Gastroesophageal sphincter (tissue), 4 donors: ENCODE measurements at regions not wholly inside any gene's neighbourhood (a gene's known extent, or its start where the extent isn't known, plus 50 kb on each side); places are given as distances from the start of the nearest gene placed in this dataset.

ENCODE experiments used
- ATAC-seq: fragments of 150-250 bp; one replicate; pipeline ENCODE4 v1.9.1; 2016; ENCODE audit warnings: mild to moderate bottlenecking, moderate library complexity
- H3K27ac ChIP-seq, 4 donors: fragments of 200-600 bp; sonication (generic) in 3 of 4; 1 replicate in 3 of 4; 2 replicates in 1 of 4; pipeline ENCODE4 v1.5.1; 2016 to 2019
- H3K27me3 ChIP-seq: fragments of 200-600 bp; sonication (generic); one replicate; pipeline ENCODE4 v1.5.1; 2019
- H3K36me3 ChIP-seq, 2 donors: fragments of 200-600 bp; sonication (generic); one replicate each; pipeline ENCODE4 v1.5.1; 2019; ENCODE audit warnings: control low read depth in 1 of 2
- H3K4me1 ChIP-seq, 3 donors: fragments of 200-600 bp; sonication (generic); 1 replicate in 2 of 3; 2 replicates in 1 of 3; pipeline ENCODE4 v1.5.1; 2016 to 2019; ENCODE audit warnings: control low read depth in 2 of 3
- H3K4me3 ChIP-seq, 2 donors: fragments of 200-600 bp; sonication (generic); one replicate each; pipeline ENCODE4 v1.5.1; 2019; ENCODE audit warnings: mild to moderate bottlenecking in 1 of 2, moderate library complexity in 1 of 2
- H3K9me3 ChIP-seq, 3 donors: fragments of 200-600 bp; sonication (generic); one replicate each; pipeline ENCODE4 v1.5.1; 2017 to 2019; ENCODE audit warnings: control low read depth in 2 of 3
- CTCF ChIP-seq, 4 experiments: fragments of 200-600 bp in 2 of 4; fragments of 450-650 bp in 2 of 4; sonication (generic) in 1 of 4; IDR thresholded peaks; one replicate each; pipeline ENCODE4 v1.5.1; 2017 to 2019; ENCODE audit warnings: antibody characterized with exemption in 4 of 4, mild to moderate bottlenecking in 2 of 4, moderate library complexity in 2 of 4
- EP300 ChIP-seq: sonication (generic); formaldehyde crosslinking; IDR thresholded peaks from one replicate; pipeline ENCODE4 v1.6.1; 2017; ENCODE audit warnings: antibody characterized with exemption, mild to moderate bottlenecking
- POLR2A ChIP-seq, 2 donors: fragments of 450-650 bp; IDR thresholded peaks; one replicate each; pipeline ENCODE4 v1.6.1; 2017; ENCODE audit warnings: antibody characterized with exemption in 2 of 2, mild to moderate bottlenecking in 2 of 2, moderate library complexity in 1 of 2
- POLR2AphosphoS5 ChIP-seq: sonication (generic); formaldehyde crosslinking; IDR thresholded peaks from one replicate; pipeline ENCODE4 v1.6.1; 2017; ENCODE audit warnings: antibody characterized with exemption
- WGBS, 2 donors: methylation state at CpG; one replicate each; pipeline ENCODE4 v1.1.5; 2018; ENCODE audit warnings: low coverage in 1 of 2; 5-methylcytosine and 5-hydroxymethylcytosine counted together

- H3K36me3 ChIP-seq: no peaks in the 10 kb centered on the region
- H3K27me3 ChIP-seq: no peaks in the 10 kb centered on the region
- H3K9me3 ChIP-seq: peaks cover 0 to 12% (median 0%) of the 10 kb centered on the region in 3 donors
- WGBS, 2 donors: 63 to 88% methylated on average over 4 of the region's 4 CpGs
- ATAC-seq: no peak
- H3K27ac ChIP-seq: no peak overlapping the region
- no peaks in the 10 kb centered on the region for H3K4me1 ChIP-seq
- no peak for TF ChIP-seq EP300
- TF ChIP-seq POLR2AphosphoS5: no peak
- TF ChIP-seq POLR2A (IDR thresholded peaks at IDR 0.05): no peak
- no peak for TF ChIP-seq CTCF (IDR thresholded peaks at IDR 0.05)
- H3K4me3 ChIP-seq: no peak overlapping the region
These were observed 182.6 kb upstream of the LYZL1 start for GRCh38 chr10:29106287-29106686.

- Histone ChIP-seq H3K27ac (no peak overlapping the region), H3K36me3 (no peaks in the 10 kb centered on the region), H3K4me1 (no peaks in the 10 kb centered on the region), H3K9me3 (peaks cover 0 to 8% (median 0%) of the 10 kb centered on the region in 3 donors), H3K27me3 (no peaks in the 10 kb centered on the region), H3K4me3 (no peak overlapping the region)
- no peak for TF ChIP-seq POLR2AphosphoS5
- no peak for TF ChIP-seq EP300
- TF ChIP-seq POLR2A (IDR thresholded peaks at IDR 0.05): no peak
- no peak for TF ChIP-seq CTCF (IDR thresholded peaks at IDR 0.05)
- WGBS, 2 donors: 100% methylated on average over 1 of the region's 2 CpGs
- ATAC-seq: no peak
These were observed 180.9 kb upstream of the LYZL1 start for GRCh38 chr10:29107866-29108498.

- Histone ChIP-seq H3K9me3 (no peaks in the 10 kb centered on the region), H3K36me3 (no peaks in the 10 kb centered on the region), H3K4me3 (no peak overlapping the region), H3K27me3 (peaks cover 8% of the 10 kb centered on the region), H3K27ac (no peak overlapping the region), H3K4me1 (no peaks in the 10 kb centered on the region)
- 75 to 76% methylated on average over 5 to 7 of the region's 9 CpGs for WGBS, 2 donors
- ATAC-seq: no peak
- TF ChIP-seq POLR2AphosphoS5: no peak
- TF ChIP-seq POLR2A (IDR thresholded peaks at IDR 0.05): no peak
- TF ChIP-seq EP300: no peak
- no peak for TF ChIP-seq CTCF (IDR thresholded peaks at IDR 0.05)
These were observed 178.9 kb upstream of the LYZL1 start for GRCh38 chr10:29109707-29110571.

- no peaks in the 10 kb centered on the region for H3K4me1 ChIP-seq
- no peak for ATAC-seq
- H3K36me3 ChIP-seq: no peaks in the 10 kb centered on the region
- H3K4me3 ChIP-seq: no peak overlapping the region
- H3K27ac ChIP-seq: no peak overlapping the region
- peaks cover 0 to 24% (median 0%) of the 10 kb centered on the region in 3 donors for H3K9me3 ChIP-seq
- no peak for TF ChIP-seq CTCF (IDR thresholded peaks at IDR 0.05)
- no peak for TF ChIP-seq EP300
- no peak for TF ChIP-seq POLR2AphosphoS5
- TF ChIP-seq POLR2A (IDR thresholded peaks at IDR 0.05): no peak
- WGBS, 2 donors: 49 to 63% methylated on average over 12 to 13 of the region's 13 CpGs
- peaks cover 16% of the 10 kb centered on the region for H3K27me3 ChIP-seq
These were observed 175.8 kb upstream of the LYZL1 start for GRCh38 chr10:29112827-29113615.
